ENCODE measurements at regions not wholly inside any gene's neighbourhood (a gene's known extent, or its start where the extent isn't known, plus 50 kb on each side); places are given as distances from the start of the nearest gene placed in this dataset.

- no peak for DNase-seq
These were observed 244.3 kb downstream of the FAM76B start for GRCh38 chr11:95545116-95545875.

GRCh38 chr11:95544095-95544856 lies 245.3 kb downstream of the FAM76B start:
- no peak for DNase-seq

- DNase-seq: no peak
These were observed 246.6 kb downstream of the FAM76B start for GRCh38 chr11:95542868-95543551.

- DNase-seq: no peak
These were observed 247.9 kb downstream of the FAM76B start for GRCh38 chr11:95541715-95542114.

GRCh38 chr11:95536047-95536690 lies 253.4 kb downstream of the FAM76B start:
- no peak for DNase-seq

GRCh38 chr11:95534809-95535208 lies 254.8 kb downstream of the FAM76B start:
- no peak for DNase-seq

GRCh38 chr11:95534226-95534625 lies 255.4 kb downstream of the FAM76B start:
- no peak for DNase-seq

GRCh38 chr11:95531116-95531515 lies 258.5 kb downstream of the FAM76B start:
- DNase-seq: no peak

GRCh38 chr11:95524314-95525036 lies 265.1 kb downstream of the FAM76B start:
- no peak for DNase-seq

- no peak for DNase-seq
These were observed 266.7 kb downstream of the FAM76B start for GRCh38 chr11:95522874-95523273.

- DNase-seq: no peak
These were observed 267.7 kb downstream of the FAM76B start for GRCh38 chr11:95521862-95522261.

GRCh38 chr11:95521133-95521542 lies 268.4 kb downstream of the FAM76B start:
- no peak for DNase-seq

GRCh38 chr11:95520369-95521132 lies 269.0 kb downstream of the FAM76B start:
- DNase-seq: no peak

GRCh38 chr11:95519912-95520311 lies 269.7 kb downstream of the FAM76B start:
- DNase-seq: no peak

- DNase-seq: no peak
These were observed 272.1 kb downstream of the FAM76B start for GRCh38 chr11:95517453-95517852.

GRCh38 chr11:95516786-95517185 lies 272.8 kb downstream of the FAM76B start:
- DNase-seq: no peak

- no peak for DNase-seq
These were observed 273.4 kb downstream of the FAM76B start for GRCh38 chr11:95516175-95516574.

- no peak for DNase-seq
These were observed 274.2 kb downstream of the FAM76B start for GRCh38 chr11:95515371-95515770.

- no peak for DNase-seq
These were observed 275.0 kb downstream of the FAM76B start for GRCh38 chr11:95514416-95515110.

- DNase-seq: no peak
These were observed 276.9 kb downstream of the FAM76B start for GRCh38 chr11:95512682-95513081.

- DNase-seq: no peak
These were observed 277.4 kb downstream of the FAM76B start for GRCh38 chr11:95512177-95512576.

All from CD4-positive, alpha-beta T cell treated with Interleukin-10 for 1 hour (primary cell).